Erythroblast (primary cell): ENCODE measurements at regions not wholly inside any gene's neighbourhood (a gene's known extent, or its start where the extent isn't known, plus 50 kb on each side); places are given as distances from the start of the nearest gene placed in this dataset.

Source experiments
- GATA1 ChIP-seq: IDR thresholded peaks from 2 replicates; pipeline ENCODE4 v1.6.1; 2011; ENCODE audit warnings: low read depth, mild to moderate bottlenecking, control low read depth, low read length, moderate library complexity
- POLR2A ChIP-seq: IDR thresholded peaks from 2 replicates; pipeline ENCODE4 v1.6.1; 2011; ENCODE audit warnings: mild to moderate bottlenecking, low read length

DNA sequence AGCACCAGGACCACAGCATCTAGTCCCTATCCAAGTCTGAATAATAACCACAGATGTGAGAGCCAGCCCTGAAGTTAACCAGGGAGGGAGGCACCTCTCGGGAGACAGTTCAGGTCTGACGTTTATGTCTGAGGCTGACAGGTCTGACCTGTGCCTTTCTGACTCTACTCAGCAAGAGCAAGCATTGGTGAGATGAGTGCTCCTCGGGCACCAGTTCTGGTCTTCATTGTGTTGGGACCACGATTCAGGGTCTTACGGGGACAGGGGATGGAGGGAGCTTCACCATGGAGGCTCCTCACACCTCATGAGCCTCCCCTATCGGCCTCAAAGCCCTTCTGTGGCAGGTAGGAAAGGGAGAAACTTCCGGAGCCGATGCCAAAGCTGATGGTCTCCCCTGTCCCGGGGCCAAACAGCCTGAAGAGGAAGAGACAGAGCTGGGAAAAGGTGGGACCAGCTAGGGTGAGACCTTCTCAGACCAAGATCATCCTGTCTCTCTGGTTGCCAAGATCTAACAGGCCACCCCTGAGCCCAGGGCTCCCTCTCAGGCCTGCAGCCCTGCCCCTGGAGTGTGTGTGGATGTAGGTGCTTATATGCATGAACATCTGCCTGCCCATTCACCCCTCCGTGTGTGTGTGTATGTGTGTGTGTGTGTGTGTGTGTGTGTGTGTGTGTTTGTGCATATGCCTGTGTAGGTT is 170.5 kb downstream of the VEGFA start:
- TF ChIP-seq POLR2A = no peak
- no peak for TF ChIP-seq GATA1
